ENCODE measurements at regions not wholly inside any gene's neighbourhood (a gene's known extent, or its start where the extent isn't known, plus 50 kb on each side); places are given as distances from the start of the nearest gene placed in this dataset.

DNA sequence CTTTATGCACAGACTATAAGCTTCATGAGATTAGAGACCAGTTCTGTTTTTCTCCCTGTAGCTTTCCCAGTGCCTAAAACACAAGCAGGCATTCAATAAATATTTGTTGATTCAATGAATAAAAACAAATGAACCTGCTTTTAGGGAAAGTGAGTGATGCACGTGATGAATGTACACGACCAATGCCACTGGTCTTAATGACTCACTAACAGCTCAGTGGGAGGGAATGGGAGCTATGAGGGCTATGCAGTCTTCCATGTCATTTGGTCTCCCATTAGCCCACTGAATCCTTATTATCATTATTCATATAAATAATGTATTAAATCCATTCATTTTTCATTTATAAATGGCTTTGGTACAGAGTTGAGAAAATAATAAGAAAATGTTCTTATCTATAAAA, 247.4 kb downstream of the FBXO8 start:
- no peak for DNase-seq
- Mint-ChIP-seq H3K27ac (no peak overlapping the region), H3K27me3 (ENCODE audit: low read depth) (peaks cover 10% of the 10 kb centered on the region), H3K4me1 (peaks cover 14 to 28% of the 10 kb centered on the region in 2 experiments), H3K36me3 (ENCODE audit: insufficient read depth in 1 of 3, low read depth in 3 of 3) (no peaks in the 10 kb centered on the region), H3K4me3 (no peak overlapping the region), H3K9me3 (no peaks in the 10 kb centered on the region)
- TF ChIP-seq, protein P1, sequence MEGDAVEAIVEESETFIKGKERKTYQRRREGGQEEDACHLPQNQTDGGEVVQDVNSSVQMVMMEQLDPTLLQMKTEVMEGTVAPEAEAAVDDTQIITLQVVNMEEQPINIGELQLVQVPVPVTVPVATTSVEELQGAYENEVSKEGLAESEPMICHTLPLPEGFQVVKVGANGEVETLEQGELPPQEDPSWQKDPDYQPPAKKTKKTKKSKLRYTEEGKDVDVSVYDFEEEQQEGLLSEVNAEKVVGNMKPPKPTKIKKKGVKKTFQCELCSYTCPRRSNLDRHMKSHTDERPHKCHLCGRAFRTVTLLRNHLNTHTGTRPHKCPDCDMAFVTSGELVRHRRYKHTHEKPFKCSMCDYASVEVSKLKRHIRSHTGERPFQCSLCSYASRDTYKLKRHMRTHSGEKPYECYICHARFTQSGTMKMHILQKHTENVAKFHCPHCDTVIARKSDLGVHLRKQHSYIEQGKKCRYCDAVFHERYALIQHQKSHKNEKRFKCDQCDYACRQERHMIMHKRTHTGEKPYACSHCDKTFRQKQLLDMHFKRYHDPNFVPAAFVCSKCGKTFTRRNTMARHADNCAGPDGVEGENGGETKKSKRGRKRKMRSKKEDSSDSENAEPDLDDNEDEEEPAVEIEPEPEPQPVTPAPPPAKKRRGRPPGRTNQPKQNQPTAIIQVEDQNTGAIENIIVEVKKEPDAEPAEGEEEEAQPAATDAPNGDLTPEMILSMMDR (conservative IDR thresholded peaks at IDR 0.05), result no peak
- no peak overlapping the region for H2BK15ac ChIP-seq (ENCODE audit: low read depth, low read length)
- no peak overlapping the region for H2BK5ac ChIP-seq (ENCODE audit: insufficient read length, low read length)
- H3K56ac ChIP-seq (ENCODE audit: insufficient read length, low read depth, low read length), result no peak overlapping the region
- no peaks in the 10 kb centered on the region for H3K79me1 ChIP-seq (ENCODE audit: insufficient read depth, low read depth, low read length, poor library complexity, severe bottlenecking)
- H3K27ac ChIP-seq (ENCODE audit: insufficient read length, low read depth, low read length), result no peak overlapping the region
- H4K20me1 ChIP-seq (ENCODE audit: control insufficient read depth, insufficient read depth, insufficient read length), result no peaks in the 10 kb centered on the region
- H2AFZ ChIP-seq (ENCODE audit: low read length), result no peak overlapping the region
- no peak overlapping the region for H3K14ac ChIP-seq (ENCODE audit: insufficient read depth, low read length)
- H2BK120ac ChIP-seq (ENCODE audit: low read depth, low read length, poor library complexity, severe bottlenecking), result no peak overlapping the region
- H4K5ac ChIP-seq (ENCODE audit: insufficient read length, low read depth, low read length), result no peak overlapping the region
- no peak overlapping the region for H3K4ac ChIP-seq (ENCODE audit: low read depth, low read length)
- H4K91ac ChIP-seq (ENCODE audit: insufficient read length, low read depth, low read length), result no peak overlapping the region
- no peaks in the 10 kb centered on the region for H3K27me3 ChIP-seq (ENCODE audit: insufficient read depth, low read length)
- H3K9me3 ChIP-seq (ENCODE audit: control insufficient read depth, low read depth, low read length), result no peaks in the 10 kb centered on the region
- H2BK12ac ChIP-seq (ENCODE audit: insufficient read length, low read depth, low read length), result no peak overlapping the region
- no peak overlapping the region for H3T11ph ChIP-seq (ENCODE audit: low read length)
- H2AK5ac ChIP-seq (ENCODE audit: insufficient read length, low read length), result no peak overlapping the region
- H3K79me2 ChIP-seq (ENCODE audit: insufficient read depth, low read length), result no peaks in the 10 kb centered on the region
- H3K23me2 ChIP-seq (ENCODE audit: insufficient read length, low read depth, low read length, poor library complexity, severe bottlenecking), result no peaks in the 10 kb centered on the region
- no peak overlapping the region for H2BK20ac ChIP-seq (ENCODE audit: low read depth, low read length, poor library complexity, severe bottlenecking)
- no peak overlapping the region for H3K4me2 ChIP-seq (ENCODE audit: insufficient read depth, insufficient read length, low read length)
- no CpG with 5 or more reads among the region's 2 CpGs for WGBS (ENCODE audit: extremely low coverage, insufficient read length, low lambda C conversion rate)
- no peak overlapping the region for H4K8ac ChIP-seq (replicated peaks; ENCODE audit: insufficient read length, low read depth, low read length)
- no peaks in the 10 kb centered on the region; the same call in 1 of the 2 replicates for H3K4me1 ChIP-seq (ENCODE audit: insufficient read depth, low read length)
- H3K18ac ChIP-seq (ENCODE audit: insufficient read length, low read depth, low read length), result no peak overlapping the region
- H3K9ac ChIP-seq (ENCODE audit: extremely low read depth, insufficient read length, low read length), result no peak overlapping the region
- H3K23ac ChIP-seq (ENCODE audit: insufficient read length, low read depth, low read length), result no peak overlapping the region
